Mesenchymal stem cell (in vitro differentiated cells and primary cell): ENCODE measurements at regions not wholly inside any gene's neighbourhood (a gene's known extent, or its start where the extent isn't known, plus 50 kb on each side); places are given as distances from the start of the nearest gene placed in this dataset.

ENCODE experiments used
- DNase-seq: peaks from one replicate; pipeline ENCODE4 v3.0.0-alpha.2; 2013
- H2AFZ ChIP-seq: one replicate; pipeline ENCODE4 v1.6.1; 2013; ENCODE audit warnings: low read depth, mild to moderate bottlenecking, control low read depth, inconsistent platforms, low read length, moderate library complexity
- H2AK5ac ChIP-seq: 2 replicates; pipeline ENCODE4 v1.6.1; 2013; ENCODE audit warnings: low read length, moderate library complexity, mild to moderate bottlenecking, inconsistent platforms; ENCODE audit not compliant: severe bottlenecking
- H2BK120ac ChIP-seq: one replicate; pipeline ENCODE4 v1.6.1; 2013; ENCODE audit warnings: low read depth, mild to moderate bottlenecking, inconsistent platforms, low read length, moderate library complexity
- H2BK12ac ChIP-seq, 2 experiments: one replicate each; pipeline ENCODE4 v1.6.1; 2013; ENCODE audit warnings: inconsistent platforms in 2 of 2, low read length in 2 of 2, mild to moderate bottlenecking in 2 of 2, moderate library complexity in 2 of 2, control low read depth in 1 of 2
- H2BK15ac ChIP-seq: one replicate; pipeline ENCODE4 v1.6.1; 2013; ENCODE audit warnings: mild to moderate bottlenecking, low read depth, inconsistent platforms; ENCODE audit not compliant: poor library complexity, severe bottlenecking
- H2BK5ac ChIP-seq: 2 replicates; pipeline ENCODE4 v1.6.1; 2013; ENCODE audit warnings: low read depth, mild to moderate bottlenecking, low read length, control low read depth, inconsistent platforms; ENCODE audit not compliant: poor library complexity, severe bottlenecking
- H3K14ac ChIP-seq, 2 experiments: one replicate each; pipeline ENCODE4 v1.6.1; 2013; ENCODE audit warnings: inconsistent platforms in 2 of 2, low read length in 2 of 2, control low read depth in 1 of 2, mild to moderate bottlenecking in 1 of 2, moderate library complexity in 1 of 2
- H3K18ac ChIP-seq, 2 experiments: one replicate each; pipeline ENCODE4 v1.6.1; 2013; ENCODE audit warnings: inconsistent platforms in 2 of 2, low read length in 2 of 2, control low read depth in 1 of 2, low read depth in 1 of 2, mild to moderate bottlenecking in 1 of 2
- H3K23ac ChIP-seq, 2 experiments: one replicate each; pipeline ENCODE4 v1.6.1; 2013; ENCODE audit warnings: inconsistent platforms in 2 of 2, low read length in 2 of 2, mild to moderate bottlenecking in 2 of 2, moderate library complexity in 2 of 2, control low read depth in 1 of 2
- H3K27ac ChIP-seq: 2 replicates; pipeline ENCODE4 v1.5.1; 2013; ENCODE audit warnings: mild to moderate bottlenecking, moderate library complexity, low read length, control low read depth, inconsistent platforms; ENCODE audit not compliant: poor library complexity, severe bottlenecking
- H3K27me3 ChIP-seq, 2 experiments: 2 replicates each; pipeline versions ENCODE4 v1.6.1 to v1.7.0; 2013; ENCODE audit warnings: low read length in 2 of 2, mild to moderate bottlenecking in 2 of 2, moderate library complexity in 2 of 2, control low read depth in 1 of 2, inconsistent platforms in 1 of 2; ENCODE audit not compliant: control insufficient read depth in 1 of 2, insufficient read depth in 1 of 2
- H3K36me3 ChIP-seq, 2 experiments: 2 replicates each; pipeline versions ENCODE4 v1.6.1 to v1.7.0; 2013; ENCODE audit warnings: low read length in 2 of 2, control low read depth in 1 of 2, inconsistent platforms in 1 of 2, low read depth in 1 of 2, mild to moderate bottlenecking in 1 of 2; ENCODE audit not compliant: insufficient read depth in 2 of 2, control insufficient read depth in 1 of 2
- H3K4ac ChIP-seq, 2 experiments: one replicate each; pipeline ENCODE4 v1.6.1; 2013; ENCODE audit warnings: inconsistent platforms in 2 of 2, low read length in 2 of 2, mild to moderate bottlenecking in 2 of 2, moderate library complexity in 2 of 2, control low read depth in 1 of 2, low read depth in 1 of 2
- H3K4me1 ChIP-seq: 2 replicates; pipeline ENCODE4 v1.6.1; 2013; ENCODE audit warnings: low read depth, low read length, control low read depth; ENCODE audit not compliant: control insufficient read depth, insufficient read depth
- H3K4me2 ChIP-seq: 2 replicates; pipeline ENCODE4 v1.6.1; 2013; ENCODE audit warnings: low read length, mild to moderate bottlenecking, inconsistent platforms; ENCODE audit not compliant: poor library complexity, severe bottlenecking
- H3K4me3 ChIP-seq, 2 experiments: 2 replicates each; pipeline versions ENCODE4 v1.5.1 to v1.7.0; 2013; ENCODE audit warnings: low read length in 2 of 2, mild to moderate bottlenecking in 2 of 2, control low read depth in 1 of 2, low read depth in 1 of 2; ENCODE audit not compliant: insufficient read depth in 1 of 2
- H3K79me1 ChIP-seq: replicated peaks from 2 replicates; pipeline ENCODE4 v1.6.1; 2013; ENCODE audit warnings: mild to moderate bottlenecking, control low read depth, low read length, inconsistent platforms; ENCODE audit not compliant: poor library complexity, severe bottlenecking
- H3K9ac ChIP-seq: 2 replicates; pipeline ENCODE4 v1.7.0; 2013; ENCODE audit warnings: mild to moderate bottlenecking, low read length, moderate library complexity
- H3K9me3 ChIP-seq: 2 replicates; pipeline ENCODE4 v1.7.0; 2013; ENCODE audit warnings: mild to moderate bottlenecking, low read length; ENCODE audit not compliant: control insufficient read depth
- H4K8ac ChIP-seq: one replicate; pipeline ENCODE4 v1.6.1; 2013; ENCODE audit warnings: inconsistent platforms, mild to moderate bottlenecking, low read length, moderate library complexity
- H4K91ac ChIP-seq: one replicate; pipeline ENCODE4 v1.6.1; 2013; ENCODE audit warnings: mild to moderate bottlenecking, low read length, inconsistent platforms
- WGBS: methylation state at CpG from one replicate; pipeline ENCODE4 v1.1.7; 2013; ENCODE audit warnings: mixed read lengths; 5-methylcytosine and 5-hydroxymethylcytosine counted together

DNA sequence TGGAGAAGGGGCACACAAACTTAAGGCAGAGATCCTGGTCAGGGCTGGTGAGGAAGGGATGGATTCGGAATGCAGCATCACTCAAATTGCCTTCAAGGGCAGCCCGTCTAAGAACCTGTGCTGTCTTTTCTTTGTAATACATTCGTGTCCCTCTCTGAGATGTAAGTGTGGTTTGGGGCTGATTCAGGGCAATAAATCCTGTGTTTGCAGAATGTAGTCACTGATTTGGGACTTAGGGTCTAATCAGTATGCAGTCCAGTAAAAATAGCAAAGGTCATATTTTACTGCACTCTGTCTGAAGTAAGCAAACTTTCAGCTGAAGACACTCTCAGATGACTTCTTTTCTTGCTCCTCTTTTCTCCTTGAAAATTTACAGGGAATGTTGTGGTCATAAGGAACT, 93.8 kb upstream of the C1QTNF9B start:
- H3K14ac ChIP-seq = no peak overlapping the region
- no peak overlapping the region for H3K9ac ChIP-seq
- no peak for DNase-seq

DNA sequence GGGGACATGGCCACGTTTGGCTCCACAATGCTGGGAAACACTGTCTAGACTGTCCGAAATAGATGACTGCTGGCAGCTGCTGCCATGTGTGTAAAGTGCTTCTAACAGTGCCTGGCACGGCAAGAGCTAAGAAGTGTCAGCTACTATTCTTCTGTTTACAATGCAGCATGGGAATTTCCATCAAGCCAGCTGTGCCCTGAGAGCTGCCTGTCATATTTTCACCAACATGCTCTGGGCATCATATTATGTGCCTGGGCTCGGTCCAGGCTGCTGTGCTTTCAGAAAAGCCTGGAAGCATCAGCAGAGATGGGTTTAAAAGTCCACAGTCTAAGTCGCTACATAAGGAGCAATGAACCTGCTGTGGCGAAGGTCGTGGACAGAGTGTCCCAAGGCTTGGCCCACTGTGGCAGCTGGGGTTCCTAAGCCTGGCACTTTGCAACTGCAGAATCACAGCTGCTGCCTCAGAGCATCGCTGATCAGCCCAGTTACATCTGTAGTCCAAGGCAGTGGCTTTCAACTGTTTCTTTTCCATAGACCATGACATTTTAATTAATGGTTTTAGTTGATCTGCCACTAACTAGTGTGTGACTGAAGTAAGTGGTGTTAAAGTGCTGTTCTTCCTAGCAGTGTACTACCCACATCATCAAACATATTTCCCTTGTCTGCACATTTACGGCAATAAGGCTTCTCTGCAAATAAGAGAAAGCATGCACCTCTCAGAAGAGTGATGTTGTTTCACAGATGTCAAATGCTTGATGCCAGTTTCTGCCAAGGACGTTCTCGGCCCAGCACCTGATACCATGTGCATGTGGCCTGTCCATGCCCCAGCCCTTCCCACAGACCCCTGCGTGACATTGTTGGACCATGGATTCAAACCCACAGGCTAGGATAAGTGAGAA, 95.7 kb upstream of the C1QTNF9B start:
- Histone ChIP-seq H3K9me3 (no peaks in the 10 kb centered on the region), H4K8ac (no peak overlapping the region), H2BK120ac (no peak overlapping the region), H3K4ac (no peak overlapping the region), H3K27ac (peak overlapping the region; percentile 9), H3K18ac (no peak overlapping the region), H3K27me3 (peaks cover 7 to 12% of the 10 kb centered on the region in 2 experiments), H3K4me1 (peaks cover 8% of the 10 kb centered on the region), H2BK15ac (no peak overlapping the region), H3K14ac (no peak overlapping the region), H3K9ac (no peak overlapping the region), H3K4me3 (no peak overlapping the region), H2BK12ac (no peak overlapping the region), H2BK5ac (no peak overlapping the region), H3K79me1 (no peaks in the 10 kb centered on the region), H4K91ac (no peak overlapping the region), H3K36me3 (no peaks in the 10 kb centered on the region), H2AFZ (no peak overlapping the region), H3K4me2 (no peak overlapping the region), H2AK5ac (peak overlapping the region; percentile 2), H3K23ac (no peak overlapping the region)
- DNase-seq = no peak
- 85% methylated on average over 11 of the region's 12 CpGs for WGBS

More for the DNA sequence above, 93.8 kb upstream of the C1QTNF9B start:
- Histone ChIP-seq H2AK5ac (no peak overlapping the region), H3K4me3 (no peak overlapping the region), H3K27ac (no peak overlapping the region), H3K27me3 (peaks cover 7 to 12% of the 10 kb centered on the region in 2 experiments), H2BK15ac (no peak overlapping the region), H4K91ac (no peak overlapping the region), H2BK5ac (no peak overlapping the region), H3K9me3 (no peaks in the 10 kb centered on the region), H3K4ac (no peak overlapping the region), H3K79me1 (no peaks in the 10 kb centered on the region), H2BK120ac (no peak overlapping the region), H3K18ac (no peak overlapping the region), H2BK12ac (no peak overlapping the region), H3K23ac (no peak overlapping the region), H3K4me1 (peaks cover 8% of the 10 kb centered on the region), H4K8ac (no peak overlapping the region), H3K4me2 (no peak overlapping the region), H2AFZ (no peak overlapping the region), H3K36me3 (no peaks in the 10 kb centered on the region)
- 64% methylated on average over 3 of the region's 3 CpGs for WGBS

- Histone ChIP-seq H3K4me3 (no peak overlapping the region), H2AFZ (no peak overlapping the region), H4K91ac (no peak overlapping the region), H3K23ac (no peak overlapping the region), H3K36me3 (no peaks in the 10 kb centered on the region), H2BK120ac (no peak overlapping the region), H4K8ac (no peak overlapping the region), H3K18ac (no peak overlapping the region), H3K4ac (no peak overlapping the region), H3K9ac (no peak overlapping the region), H3K9me3 (no peaks in the 10 kb centered on the region), H2AK5ac (no peak overlapping the region), H2BK12ac (no peak overlapping the region), H3K27me3 (peaks cover 7 to 12% of the 10 kb centered on the region in 2 experiments), H3K4me1 (peaks cover 8% of the 10 kb centered on the region), H3K27ac (peak overlapping the region; percentile 9), H3K79me1 (no peaks in the 10 kb centered on the region), H3K14ac (no peak overlapping the region), H2BK5ac (no peak overlapping the region), H2BK15ac (no peak overlapping the region), H3K4me2 (no peak overlapping the region)
- 100% methylated on average over 1 of the region's 1 CpG for WGBS
- no peak for DNase-seq
Observed at GRCh38 chr13:23993680-23993985, 96.3 kb upstream of the C1QTNF9B start.

- H3K23ac ChIP-seq = no peak overlapping the region
- 74% methylated on average over 4 of the region's 6 CpGs for WGBS
Observed at GRCh38 chr13:23995283-23996073, 98.2 kb upstream of the C1QTNF9B start.

More at GRCh38 chr13:23995283-23996073, 98.2 kb upstream of the C1QTNF9B start:
- Histone ChIP-seq H2BK12ac (no peak overlapping the region), H3K9me3 (no peaks in the 10 kb centered on the region), H3K9ac (no peak overlapping the region), H4K8ac (no peak overlapping the region), H3K4me3 (no peak overlapping the region), H3K27me3 (peaks cover 6 to 14% of the 10 kb centered on the region in 2 experiments), H3K4me2 (no peak overlapping the region), H2AK5ac (no peak overlapping the region), H4K91ac (no peak overlapping the region), H2BK120ac (no peak overlapping the region), H2BK15ac (no peak overlapping the region), H2AFZ (no peak overlapping the region), H3K27ac (no peak overlapping the region), H2BK5ac (no peak overlapping the region), H3K4me1 (peaks cover 8% of the 10 kb centered on the region), H3K79me1 (no peaks in the 10 kb centered on the region), H3K14ac (no peak overlapping the region), H3K18ac (no peak overlapping the region), H3K36me3 (no peaks in the 10 kb centered on the region), H3K4ac (no peak overlapping the region)
- no peak for DNase-seq
